WTC11 (cell line): ENCODE measurements at regions not wholly inside any gene's neighbourhood (a gene's known extent, or its start where the extent isn't known, plus 50 kb on each side); places are given as distances from the start of the nearest gene placed in this dataset.

Source experiments
- ATAC-seq: fragments of 200-7000 bp; cut with Tn5 transposase; 2 replicates; pipeline ENCODE4 v1.10.0; 2021; ENCODE audit warnings: mild to moderate bottlenecking, moderate library complexity
- CTCF ChIA-PET: fragments of 300-600 bp; sonication (Branson Sonifier 250); formaldehyde crosslinking; loops from one replicate; lab custom pipeline; 2021; ENCODE audit warnings: antibody characterized with exemption; lab: Charles Lee
- POLR2A ChIA-PET: fragments of 350-600 bp; sonication (Branson Sonifier 250); formaldehyde crosslinking; loops from one replicate; lab custom pipeline; 2021; ENCODE audit warnings: antibody characterized with exemption; lab: Charles Lee
- DNase-seq: peaks from one replicate; pipeline ENCODE4 v3.0.0; 2021; ENCODE audit warnings: low spot score
- H3K27ac Mint-ChIP-seq: 2 replicates; pipeline ENCODE4 v1.8.0; 2021; ENCODE audit warnings: mixed read lengths
- H3K27me3 Mint-ChIP-seq: 2 replicates; pipeline ENCODE4 v1.8.0; 2021; ENCODE audit warnings: low read depth, mild to moderate bottlenecking, moderate library complexity, mixed read lengths
- H3K36me3 Mint-ChIP-seq: 2 replicates; pipeline ENCODE4 v1.8.0; 2021; ENCODE audit warnings: mixed read lengths
- H3K4me1 Mint-ChIP-seq: 2 replicates; pipeline ENCODE4 v1.8.0; 2022; ENCODE audit warnings: mixed read lengths
- H3K4me3 Mint-ChIP-seq: 2 replicates; pipeline ENCODE4 v1.8.0; 2021; ENCODE audit warnings: mild to moderate bottlenecking, moderate library complexity, mixed read lengths
- H3K9me3 Mint-ChIP-seq: 2 replicates; pipeline ENCODE4 v1.8.0; 2021; ENCODE audit warnings: mixed read lengths
- ATF1 ChIP-seq: sonication (generic); formaldehyde crosslinking; IDR thresholded peaks from 2 replicates; pipeline ENCODE4 v1.8.1; 2023; ENCODE audit warnings: mild to moderate bottlenecking, moderate library complexity, missing genetic modification reagents
- CBFB ChIP-seq: sonication (generic); formaldehyde crosslinking; IDR thresholded peaks from 2 replicates; pipeline ENCODE4 v1.8.1; 2022; ENCODE audit warnings: mild to moderate bottlenecking, low read depth, missing genetic modification reagents
- CREB1 ChIP-seq: sonication (generic); formaldehyde crosslinking; IDR thresholded peaks from 2 replicates; pipeline ENCODE4 v1.8.0; 2023; ENCODE audit warnings: mild to moderate bottlenecking, missing genetic modification reagents
- CREM ChIP-seq: sonication (generic); formaldehyde crosslinking; IDR thresholded peaks from 2 replicates; pipeline ENCODE4 v1.8.1; 2022; ENCODE audit warnings: mild to moderate bottlenecking, missing genetic modification reagents, moderate library complexity
- EMX1 ChIP-seq: fragments of 250-450 bp; sonication (Bioruptor Pico); IDR thresholded peaks from 2 replicates; pipeline ENCODE4 v1.8.0; 2021; ENCODE audit warnings: mild to moderate bottlenecking
- FOXP1 ChIP-seq: sonication (generic); formaldehyde crosslinking; IDR thresholded peaks from 2 replicates; pipeline ENCODE4 v1.8.0; 2022; ENCODE audit warnings: missing genetic modification reagents, mild to moderate bottlenecking, moderate library complexity, borderline replicate concordance
- IRF2 ChIP-seq: sonication (generic); formaldehyde crosslinking; IDR thresholded peaks from 2 replicates; pipeline ENCODE4 v1.8.0; 2022; ENCODE audit warnings: low read depth, missing genetic modification reagents, borderline replicate concordance
- NFATC4 ChIP-seq: fragments of 250-450 bp; sonication (Bioruptor Pico); IDR thresholded peaks from 2 replicates; pipeline ENCODE4 v1.9.0; 2021; ENCODE audit warnings: mild to moderate bottlenecking
- NFE2L1 ChIP-seq: sonication (generic); formaldehyde crosslinking; IDR thresholded peaks from 2 replicates; pipeline ENCODE4 v1.8.1; 2023; ENCODE audit warnings: missing genetic modification reagents
- NFYB ChIP-seq: sonication (generic); formaldehyde crosslinking; conservative IDR thresholded peaks from 2 replicates; pipeline ENCODE4 v1.8.0; 2022; ENCODE audit warnings: low read depth, missing genetic modification reagents
- NR1H2 ChIP-seq: sonication (generic); formaldehyde crosslinking; IDR thresholded peaks from 2 replicates; pipeline ENCODE4 v1.9.0; 2021; ENCODE audit warnings: mild to moderate bottlenecking, moderate library complexity, missing genetic modification reagents
- NR3C1 ChIP-seq: sonication (generic); formaldehyde crosslinking; conservative IDR thresholded peaks from 2 replicates; pipeline ENCODE4 v1.8.1; 2023; ENCODE audit warnings: low read depth, mild to moderate bottlenecking, missing genetic modification reagents
- OVOL2 ChIP-seq: fragments of 250-450 bp; sonication (Bioruptor Pico); IDR thresholded peaks from 2 replicates; pipeline ENCODE4 v1.9.0; 2021; ENCODE audit warnings: mild to moderate bottlenecking, borderline replicate concordance
- RORB ChIP-seq: fragments of 250-450 bp; sonication (Bioruptor Pico); IDR thresholded peaks from 2 replicates; pipeline ENCODE4 v1.9.0; 2021; ENCODE audit warnings: mild to moderate bottlenecking
- TCF7 ChIP-seq: sonication (generic); formaldehyde crosslinking; IDR thresholded peaks from 2 replicates; pipeline ENCODE4 v1.8.0; 2022; ENCODE audit warnings: mild to moderate bottlenecking, low read depth, missing genetic modification reagents, moderate library complexity
- ZNF416 ChIP-seq: fragments of 250-450 bp; sonication (Bioruptor Pico); IDR thresholded peaks from 2 replicates; pipeline ENCODE4 v1.9.0; 2021; ENCODE audit warnings: mild to moderate bottlenecking, inconsistent platforms
- TF ChIP-seq, protein P1 (sequence below): fragments of 250-450 bp; sonication (Bioruptor Pico); IDR thresholded peaks from 2 replicates; pipeline ENCODE4 v1.9.0; 2021; ENCODE audit warnings: moderate library complexity, mild to moderate bottlenecking, inconsistent platforms, borderline replicate concordance
- TF ChIP-seq, protein P2 (sequence below): sonication (generic); formaldehyde crosslinking; IDR thresholded peaks from 2 replicates; pipeline ENCODE4 v1.8.1; 2023; ENCODE audit warnings: mild to moderate bottlenecking, missing genetic modification reagents, moderate library complexity
- TF ChIP-seq, protein P3 (sequence below): sonication (generic); formaldehyde crosslinking; conservative IDR thresholded peaks from 2 replicates; pipeline ENCODE4 v1.8.1; 2022; ENCODE audit warnings: mild to moderate bottlenecking, missing genetic modification reagents
- TF ChIP-seq, protein P4 (sequence below): sonication (generic); formaldehyde crosslinking; IDR thresholded peaks from 2 replicates; pipeline ENCODE4 v1.8.0; 2023; ENCODE audit warnings: mild to moderate bottlenecking, missing genetic modification reagents
- TF ChIP-seq, protein P5 (sequence below): fragments of 250-450 bp; sonication (Bioruptor Pico); IDR thresholded peaks from 2 replicates; pipeline ENCODE4 v1.9.0; 2021; ENCODE audit warnings: mild to moderate bottlenecking
- TF ChIP-seq, protein P6 (sequence below): sonication (generic); formaldehyde crosslinking; IDR thresholded peaks from 2 replicates; pipeline ENCODE4 v1.8.0; 2023; ENCODE audit warnings: missing genetic modification reagents

DNA sequence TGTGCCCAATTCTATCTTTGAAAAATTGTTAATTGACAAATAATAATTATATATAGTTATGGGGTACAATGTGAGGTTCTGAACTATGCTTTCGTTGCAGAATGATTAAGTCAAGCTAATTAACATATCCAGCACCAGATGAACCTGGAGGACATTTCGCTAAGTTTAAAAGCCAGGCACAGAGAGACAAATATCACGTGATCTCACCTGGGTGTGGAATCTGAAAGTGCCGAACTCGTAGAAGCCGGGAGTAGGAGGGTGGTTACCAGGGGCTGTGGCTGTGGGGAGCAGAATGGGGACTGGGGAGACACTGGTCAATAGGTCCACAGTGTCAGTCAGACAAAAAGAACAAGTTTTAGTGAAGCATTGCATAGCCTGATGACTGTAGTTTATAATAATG lies 332.9 kb upstream of the SHH start:
- ATAC-seq (no peak), DNase-seq (no peak)
- Mint-ChIP-seq H3K36me3 (peaks cover 14% of the 10 kb centered on the region; the same call in 1 of the 2 replicates), H3K9me3 (peaks cover 47% of the 10 kb centered on the region), H3K4me3 (no peak overlapping the region), H3K27ac (no peak overlapping the region), H3K27me3 (peaks cover 4% of the 10 kb centered on the region; the same call in 1 of the 2 replicates), H3K4me1 (no peaks in the 10 kb centered on the region)
- POLR2A ChIA-PET, result no interaction called here
- no peak for TF ChIP-seq ZNF416
- TF ChIP-seq FOXP1 (CRISPR knock-in tag), result no peak
- no peak for TF ChIP-seq NFYB (CRISPR knock-in tag)
- no peak for TF ChIP-seq OVOL2
- TF ChIP-seq IRF2, result no peak
- no peak for TF ChIP-seq NFATC4
- CTCF ChIA-PET, result no interaction called here

DNA sequence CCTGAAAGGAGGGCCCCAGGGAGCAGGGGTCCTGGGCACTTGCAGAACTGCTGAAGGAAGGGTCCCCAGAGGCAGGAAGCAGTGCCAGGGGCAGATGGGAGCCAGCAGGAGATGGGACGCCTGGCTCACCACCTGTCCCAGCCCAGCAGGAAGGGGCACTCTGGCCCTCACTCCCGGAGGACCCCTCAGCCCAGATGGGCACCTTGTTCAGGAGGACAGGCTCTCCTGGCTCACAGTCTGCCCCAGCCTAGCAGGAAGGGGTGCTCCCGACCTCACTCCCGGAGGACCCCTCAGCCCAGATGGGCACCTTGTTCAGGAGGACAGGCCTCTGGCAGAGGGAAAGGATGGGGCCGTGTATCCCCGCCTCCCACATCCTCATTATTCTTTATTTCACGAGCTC lies 331.4 kb upstream of the SHH start:
- CTCF ChIA-PET, result interaction anchor here (0.7 kb wide), 1 partner anchor 20 kb away, joined by 3 read pairs; no protein-coding TSS in a partner anchor
- peaks cover 54% of the 10 kb centered on the region for H3K9me3 Mint-ChIP-seq
- no peaks in the 10 kb centered on the region; the same call in 1 of the 2 replicates for H3K27me3 Mint-ChIP-seq
- H3K27ac Mint-ChIP-seq, result no peak overlapping the region
- TF ChIP-seq, protein P1, sequence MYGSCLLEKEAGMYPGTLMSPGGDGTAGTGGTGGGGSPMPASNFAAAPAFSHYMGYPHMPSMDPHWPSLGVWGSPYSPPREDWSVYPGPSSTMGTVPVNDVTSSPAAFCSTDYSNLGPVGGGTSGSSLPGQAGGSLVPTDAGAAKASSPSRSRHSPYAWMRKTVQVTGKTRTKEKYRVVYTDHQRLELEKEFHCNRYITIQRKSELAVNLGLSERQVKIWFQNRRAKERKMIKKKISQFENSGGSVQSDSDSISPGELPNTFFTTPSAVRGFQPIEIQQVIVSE (CRISPR knock-in tag), result no peak
- TF ChIP-seq CREM (CRISPR knock-in tag) (no peak), NFATC4 (no peak), NR3C1 (CRISPR knock-in tag) (no peak), CREB1 (CRISPR knock-in tag) (no peak), EMX1 (CRISPR knock-in tag) (no peak), CBFB (CRISPR knock-in tag) (no peak), NR1H2 (CRISPR knock-in tag) (no peak), ATF1 (no peak), NFE2L1 (CRISPR knock-in tag) (no peak), RORB (CRISPR knock-in tag) (no peak), TCF7 (CRISPR knock-in tag) (no peak)
- TF ChIP-seq, protein P2, sequence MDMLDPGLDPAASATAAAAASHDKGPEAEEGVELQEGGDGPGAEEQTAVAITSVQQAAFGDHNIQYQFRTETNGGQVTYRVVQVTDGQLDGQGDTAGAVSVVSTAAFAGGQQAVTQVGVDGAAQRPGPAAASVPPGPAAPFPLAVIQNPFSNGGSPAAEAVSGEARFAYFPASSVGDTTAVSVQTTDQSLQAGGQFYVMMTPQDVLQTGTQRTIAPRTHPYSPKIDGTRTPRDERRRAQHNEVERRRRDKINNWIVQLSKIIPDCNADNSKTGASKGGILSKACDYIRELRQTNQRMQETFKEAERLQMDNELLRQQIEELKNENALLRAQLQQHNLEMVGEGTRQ (CRISPR knock-in tag), result no peak
- TF ChIP-seq, protein P3, sequence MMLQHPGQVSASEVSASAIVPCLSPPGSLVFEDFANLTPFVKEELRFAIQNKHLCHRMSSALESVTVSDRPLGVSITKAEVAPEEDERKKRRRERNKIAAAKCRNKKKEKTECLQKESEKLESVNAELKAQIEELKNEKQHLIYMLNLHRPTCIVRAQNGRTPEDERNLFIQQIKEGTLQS (CRISPR knock-in tag), result no peak
- TF ChIP-seq, protein P4, sequence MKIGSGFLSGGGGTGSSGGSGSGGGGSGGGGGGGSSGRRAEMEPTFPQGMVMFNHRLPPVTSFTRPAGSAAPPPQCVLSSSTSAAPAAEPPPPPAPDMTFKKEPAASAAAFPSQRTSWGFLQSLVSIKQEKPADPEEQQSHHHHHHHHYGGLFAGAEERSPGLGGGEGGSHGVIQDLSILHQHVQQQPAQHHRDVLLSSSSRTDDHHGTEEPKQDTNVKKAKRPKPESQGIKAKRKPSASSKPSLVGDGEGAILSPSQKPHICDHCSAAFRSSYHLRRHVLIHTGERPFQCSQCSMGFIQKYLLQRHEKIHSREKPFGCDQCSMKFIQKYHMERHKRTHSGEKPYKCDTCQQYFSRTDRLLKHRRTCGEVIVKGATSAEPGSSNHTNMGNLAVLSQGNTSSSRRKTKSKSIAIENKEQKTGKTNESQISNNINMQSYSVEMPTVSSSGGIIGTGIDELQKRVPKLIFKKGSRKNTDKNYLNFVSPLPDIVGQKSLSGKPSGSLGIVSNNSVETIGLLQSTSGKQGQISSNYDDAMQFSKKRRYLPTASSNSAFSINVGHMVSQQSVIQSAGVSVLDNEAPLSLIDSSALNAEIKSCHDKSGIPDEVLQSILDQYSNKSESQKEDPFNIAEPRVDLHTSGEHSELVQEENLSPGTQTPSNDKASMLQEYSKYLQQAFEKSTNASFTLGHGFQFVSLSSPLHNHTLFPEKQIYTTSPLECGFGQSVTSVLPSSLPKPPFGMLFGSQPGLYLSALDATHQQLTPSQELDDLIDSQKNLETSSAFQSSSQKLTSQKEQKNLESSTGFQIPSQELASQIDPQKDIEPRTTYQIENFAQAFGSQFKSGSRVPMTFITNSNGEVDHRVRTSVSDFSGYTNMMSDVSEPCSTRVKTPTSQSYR (CRISPR knock-in tag), result no peak
- TF ChIP-seq, protein P5, sequence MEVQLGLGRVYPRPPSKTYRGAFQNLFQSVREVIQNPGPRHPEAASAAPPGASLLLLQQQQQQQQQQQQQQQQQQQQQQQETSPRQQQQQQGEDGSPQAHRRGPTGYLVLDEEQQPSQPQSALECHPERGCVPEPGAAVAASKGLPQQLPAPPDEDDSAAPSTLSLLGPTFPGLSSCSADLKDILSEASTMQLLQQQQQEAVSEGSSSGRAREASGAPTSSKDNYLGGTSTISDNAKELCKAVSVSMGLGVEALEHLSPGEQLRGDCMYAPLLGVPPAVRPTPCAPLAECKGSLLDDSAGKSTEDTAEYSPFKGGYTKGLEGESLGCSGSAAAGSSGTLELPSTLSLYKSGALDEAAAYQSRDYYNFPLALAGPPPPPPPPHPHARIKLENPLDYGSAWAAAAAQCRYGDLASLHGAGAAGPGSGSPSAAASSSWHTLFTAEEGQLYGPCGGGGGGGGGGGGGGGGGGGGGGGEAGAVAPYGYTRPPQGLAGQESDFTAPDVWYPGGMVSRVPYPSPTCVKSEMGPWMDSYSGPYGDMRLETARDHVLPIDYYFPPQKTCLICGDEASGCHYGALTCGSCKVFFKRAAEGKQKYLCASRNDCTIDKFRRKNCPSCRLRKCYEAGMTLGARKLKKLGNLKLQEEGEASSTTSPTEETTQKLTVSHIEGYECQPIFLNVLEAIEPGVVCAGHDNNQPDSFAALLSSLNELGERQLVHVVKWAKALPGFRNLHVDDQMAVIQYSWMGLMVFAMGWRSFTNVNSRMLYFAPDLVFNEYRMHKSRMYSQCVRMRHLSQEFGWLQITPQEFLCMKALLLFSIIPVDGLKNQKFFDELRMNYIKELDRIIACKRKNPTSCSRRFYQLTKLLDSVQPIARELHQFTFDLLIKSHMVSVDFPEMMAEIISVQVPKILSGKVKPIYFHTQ (CRISPR knock-in tag), result no peak
- TF ChIP-seq, protein P6, sequence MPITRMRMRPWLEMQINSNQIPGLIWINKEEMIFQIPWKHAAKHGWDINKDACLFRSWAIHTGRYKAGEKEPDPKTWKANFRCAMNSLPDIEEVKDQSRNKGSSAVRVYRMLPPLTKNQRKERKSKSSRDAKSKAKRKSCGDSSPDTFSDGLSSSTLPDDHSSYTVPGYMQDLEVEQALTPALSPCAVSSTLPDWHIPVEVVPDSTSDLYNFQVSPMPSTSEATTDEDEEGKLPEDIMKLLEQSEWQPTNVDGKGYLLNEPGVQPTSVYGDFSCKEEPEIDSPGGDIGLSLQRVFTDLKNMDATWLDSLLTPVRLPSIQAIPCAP, result no peak
- DNase-seq (no peak), ATAC-seq (no peak)
- no peaks in the 10 kb centered on the region for H3K4me1 Mint-ChIP-seq
- H3K36me3 Mint-ChIP-seq, result peaks cover 17% of the 10 kb centered on the region
- no peak overlapping the region for H3K4me3 Mint-ChIP-seq
- POLR2A ChIA-PET, result no interaction called here
